ENCODE measurements at regions not wholly inside any gene's neighbourhood (a gene's known extent, or its start where the extent isn't known, plus 50 kb on each side); places are given as distances from the start of the nearest gene placed in this dataset.
A peak's percentile ranks its signal among the peaks of the same experiment; 100 is the strongest.

- no peak for DNase-seq
Measured at GRCh38 chr12:124487834-124488165, 79.6 kb downstream of the NCOR2 start.

DNA sequence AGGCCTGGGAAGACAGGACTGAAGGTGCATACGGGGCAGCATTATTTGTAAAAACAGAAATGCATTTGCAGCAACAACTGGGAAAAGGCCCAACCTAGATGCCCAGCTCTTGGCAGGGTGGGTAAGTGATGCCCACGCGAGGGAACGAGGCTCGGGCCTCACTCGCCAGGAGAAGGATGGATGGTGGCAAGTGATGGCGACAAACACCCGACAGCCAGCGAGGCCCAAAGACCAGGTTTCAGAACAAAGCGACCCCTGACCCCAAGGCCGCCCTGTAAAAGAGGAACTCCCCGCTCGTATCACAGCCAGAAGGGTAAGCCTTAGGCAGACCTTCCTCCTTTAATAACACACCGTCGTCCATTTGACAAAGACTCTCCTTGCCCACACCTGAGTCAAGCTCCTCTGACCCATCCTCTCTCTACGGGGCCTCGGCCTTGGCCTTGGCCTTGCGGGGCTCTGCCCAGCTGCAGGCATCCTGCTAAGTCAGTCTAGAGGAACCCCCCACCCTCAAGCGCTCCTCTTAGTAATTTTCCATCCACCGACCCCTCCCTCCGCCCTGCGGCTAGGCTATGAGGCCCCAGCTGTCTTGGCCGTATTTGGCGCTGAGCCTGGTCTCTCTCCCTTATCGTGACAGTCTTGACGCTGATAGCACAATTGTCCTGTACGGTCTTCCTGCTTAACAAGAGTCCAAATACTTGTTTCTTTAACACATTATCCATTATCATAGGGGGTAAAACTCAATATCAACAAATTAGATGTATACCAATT, 80.2 kb downstream of the NCOR2 start:
- no peak for DNase-seq

- no peak for DNase-seq
Measured at GRCh38 chr12:124486346-124486963, 81.0 kb downstream of the NCOR2 start.

DNA sequence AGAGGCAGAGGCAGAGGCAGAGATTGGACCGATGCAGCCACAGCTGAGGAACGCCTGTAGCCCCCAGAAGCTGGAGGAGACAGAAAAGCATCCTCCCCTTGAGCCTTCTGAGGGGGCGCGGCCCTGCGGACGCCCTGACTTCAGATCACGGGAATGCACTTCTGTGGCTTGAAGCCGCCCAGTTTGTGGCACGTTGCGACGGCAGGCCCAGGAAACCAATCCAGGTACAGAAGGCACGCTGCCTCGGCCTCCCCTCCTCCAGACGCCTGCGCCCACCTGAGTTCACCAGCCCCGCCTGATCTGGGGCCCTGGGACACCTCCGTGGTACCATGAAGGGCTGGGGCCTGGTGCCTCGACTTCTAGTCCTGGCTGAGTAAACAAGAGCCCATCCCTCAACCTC, 82.0 kb downstream of the NCOR2 start:
- DNase-seq, result no peak

DNA sequence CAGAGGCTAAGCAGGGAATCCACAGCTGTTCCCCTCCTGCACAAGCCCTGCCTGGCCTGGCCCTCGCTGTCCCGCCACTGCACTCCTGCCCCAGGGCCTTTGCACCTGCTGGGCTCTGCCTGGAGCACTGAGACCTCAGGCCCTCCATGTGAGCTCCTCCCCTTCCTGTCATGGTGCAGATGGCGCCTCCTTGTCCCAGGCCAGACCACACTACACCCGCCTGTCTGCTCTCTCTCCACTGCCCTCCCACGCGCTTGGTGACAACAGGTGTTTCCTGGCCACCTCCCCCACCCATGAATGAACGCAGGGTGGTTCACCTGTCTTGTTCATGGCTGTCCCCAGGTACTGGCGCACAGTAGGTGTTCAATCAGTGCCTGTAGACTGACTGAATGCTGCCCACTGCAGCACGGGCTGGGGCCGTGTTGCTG, 82.9 kb downstream of the NCOR2 start:
- no peak for DNase-seq

DNA sequence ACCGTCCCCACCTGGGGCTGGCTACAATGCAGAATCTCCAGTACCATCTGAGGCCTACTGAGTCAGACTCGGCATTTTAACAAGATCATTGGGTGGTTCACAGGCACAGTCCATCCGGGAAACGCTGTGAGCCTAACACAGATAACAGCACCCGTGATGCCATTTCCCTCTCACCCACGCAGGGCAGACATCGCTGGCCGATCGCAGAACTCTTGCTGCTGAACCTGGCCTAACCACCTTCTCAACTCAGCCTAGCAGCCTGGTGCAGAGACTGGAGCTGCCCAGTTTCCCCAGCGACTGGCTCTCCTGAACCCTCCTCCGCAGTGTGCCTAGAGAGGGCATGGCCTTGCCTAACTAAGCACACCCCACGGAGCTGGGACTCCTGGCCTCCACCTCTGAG, 83.3 kb downstream of the NCOR2 start:
- no peak for DNase-seq

- no peak for DNase-seq
Measured at GRCh38 chr12:124482901-124483799, 84.3 kb downstream of the NCOR2 start.

GRCh38 chr12:124482567-124482893, 84.9 kb downstream of the NCOR2 start:
- DNase-seq, result no peak

DNA sequence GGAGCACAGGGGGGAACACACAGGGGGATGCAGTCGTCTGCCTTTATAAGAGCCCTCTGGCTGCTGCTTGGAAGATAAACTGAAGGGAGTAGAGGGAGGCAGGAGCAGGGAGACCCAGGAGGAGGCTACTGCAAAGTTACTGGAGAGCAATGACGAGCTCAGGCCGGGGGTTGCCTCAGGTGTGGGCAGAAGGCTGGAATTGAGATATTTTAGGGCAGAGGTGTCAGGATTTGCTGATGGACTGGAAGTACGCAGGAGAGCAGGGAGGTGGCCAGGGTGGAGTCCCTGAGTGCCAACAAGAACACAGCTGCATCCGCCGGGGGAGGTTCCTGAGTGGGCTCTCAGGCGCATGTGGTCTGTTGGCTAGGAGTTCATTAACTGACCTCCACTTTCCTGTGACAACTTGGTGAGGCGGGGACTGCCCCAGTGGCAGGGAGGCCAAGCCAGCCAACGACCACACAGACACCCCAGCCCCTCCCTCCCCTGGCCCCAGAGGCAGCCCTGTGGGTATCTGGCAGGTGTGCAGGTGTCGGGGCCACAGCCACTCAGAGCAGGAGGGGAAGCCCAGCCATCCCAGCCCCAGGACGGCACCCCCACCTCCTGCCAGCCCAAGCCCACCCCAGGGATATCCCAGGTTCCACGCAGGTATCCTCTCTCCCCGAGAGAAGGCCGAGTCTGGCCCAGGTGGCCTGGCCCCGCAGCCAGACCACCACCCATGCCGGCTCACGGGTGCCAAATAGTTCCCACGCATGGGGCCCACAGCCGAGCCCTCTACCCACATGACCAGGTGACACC, 85.4 kb downstream of the NCOR2 start:
- DNase-seq, result no peak

DNA sequence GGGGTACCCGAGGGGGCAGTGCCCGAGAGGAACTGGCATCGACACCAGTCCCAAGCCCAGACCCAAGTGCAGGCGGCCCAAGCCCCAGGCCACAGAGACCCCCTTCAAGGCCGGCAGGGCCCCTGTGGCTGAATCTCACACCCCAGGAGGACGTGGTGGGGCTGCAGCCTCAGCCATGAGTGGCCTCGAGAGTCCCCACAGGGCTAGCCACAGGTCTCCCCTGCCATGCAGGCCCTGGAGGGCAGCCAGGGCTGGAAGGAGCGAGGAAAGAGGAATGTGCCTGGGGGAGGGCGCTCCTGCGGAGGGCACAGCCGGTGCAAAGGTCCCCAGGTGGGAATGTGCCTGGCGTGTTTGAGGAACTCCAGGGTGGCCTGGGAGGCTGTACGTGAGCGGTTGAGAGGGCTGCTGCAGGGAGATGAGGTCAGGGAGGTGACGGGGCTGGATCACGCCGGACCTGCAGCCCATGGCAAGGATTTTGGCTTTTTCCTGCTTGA, 86.1 kb downstream of the NCOR2 start:
- no peak for DNase-seq

- peak; percentile 59 for DNase-seq
Measured at GRCh38 chr12:124480469-124481256, 86.7 kb downstream of the NCOR2 start.

- DNase-seq, result no peak
Measured at GRCh38 chr12:124479680-124480468, 87.5 kb downstream of the NCOR2 start.

DNA sequence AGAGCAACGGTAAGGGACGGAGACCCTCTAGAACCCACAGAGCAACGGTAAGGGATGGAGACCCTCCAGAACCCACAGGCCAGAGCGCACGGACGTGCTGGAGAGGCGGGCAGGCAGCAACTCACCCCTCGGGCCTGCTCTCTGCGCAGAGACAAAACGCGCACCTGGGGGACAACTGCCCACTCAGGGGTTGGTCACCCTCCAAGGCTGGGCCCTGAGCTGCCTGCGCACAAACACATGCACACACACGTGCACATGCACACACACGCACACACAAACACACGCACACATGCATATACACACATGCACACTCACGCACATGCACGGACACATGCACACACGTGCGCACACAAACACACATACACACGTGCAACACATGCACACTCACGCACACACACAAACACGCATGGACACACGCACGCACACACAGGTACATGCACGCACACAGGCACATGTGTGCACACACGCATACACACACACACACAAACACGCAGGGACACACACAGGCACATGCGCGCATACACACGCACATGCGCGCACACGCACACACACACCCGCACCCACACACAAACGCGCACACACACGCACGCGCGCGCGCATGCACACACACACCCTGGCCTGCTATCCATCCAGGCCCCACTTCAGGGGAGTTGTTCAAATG, 88.3 kb downstream of the NCOR2 start:
- DNase-seq, result no peak

DNA sequence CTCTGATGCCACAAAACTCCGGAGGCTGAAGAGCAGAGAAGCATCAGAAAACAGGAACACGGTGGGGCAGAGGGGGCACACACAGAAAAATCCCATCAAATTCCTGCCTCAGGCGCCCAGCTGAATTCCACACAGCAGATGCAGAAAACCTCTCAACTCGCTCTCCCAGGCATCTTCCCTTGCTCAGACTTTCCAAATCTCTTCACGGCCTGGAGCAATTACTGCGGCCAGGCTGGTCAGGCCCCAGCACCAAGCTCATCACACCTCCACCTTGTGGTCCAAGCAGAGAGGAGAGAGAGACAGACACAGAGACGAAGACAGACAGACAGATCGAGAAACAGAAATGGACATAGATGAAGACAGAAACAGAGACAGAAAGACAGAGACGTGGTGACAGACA, 89.0 kb downstream of the NCOR2 start:
- DNase-seq, result no peak

- DNase-seq, result no peak
Measured at GRCh38 chr12:124477107-124477915, 90.1 kb downstream of the NCOR2 start.

DNA sequence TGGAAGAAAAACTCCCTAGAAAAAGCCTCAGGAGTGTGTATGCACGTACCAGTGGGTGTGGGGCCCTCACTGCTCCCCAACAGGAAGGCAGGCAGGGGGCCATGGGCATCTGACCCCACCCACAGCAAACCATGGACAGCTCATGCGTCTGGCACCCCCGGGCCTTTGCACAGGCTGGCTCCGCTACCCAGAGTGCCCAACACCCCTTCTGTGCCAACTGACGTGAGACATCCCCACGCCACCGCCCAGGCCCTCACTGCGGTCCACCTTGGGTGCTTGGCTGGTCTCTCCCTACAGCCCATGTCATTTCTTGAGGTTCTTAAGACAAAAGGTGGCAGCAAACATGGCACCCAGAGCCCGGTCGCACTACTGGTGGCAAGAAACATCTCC, 91.4 kb downstream of the NCOR2 start:
- no peak for DNase-seq

- DNase-seq, result no peak
Measured at GRCh38 chr12:124475295-124476010, 92.0 kb downstream of the NCOR2 start.

- no peak for DNase-seq
Measured at GRCh38 chr12:124474709-124475108, 92.7 kb downstream of the NCOR2 start.

DNA sequence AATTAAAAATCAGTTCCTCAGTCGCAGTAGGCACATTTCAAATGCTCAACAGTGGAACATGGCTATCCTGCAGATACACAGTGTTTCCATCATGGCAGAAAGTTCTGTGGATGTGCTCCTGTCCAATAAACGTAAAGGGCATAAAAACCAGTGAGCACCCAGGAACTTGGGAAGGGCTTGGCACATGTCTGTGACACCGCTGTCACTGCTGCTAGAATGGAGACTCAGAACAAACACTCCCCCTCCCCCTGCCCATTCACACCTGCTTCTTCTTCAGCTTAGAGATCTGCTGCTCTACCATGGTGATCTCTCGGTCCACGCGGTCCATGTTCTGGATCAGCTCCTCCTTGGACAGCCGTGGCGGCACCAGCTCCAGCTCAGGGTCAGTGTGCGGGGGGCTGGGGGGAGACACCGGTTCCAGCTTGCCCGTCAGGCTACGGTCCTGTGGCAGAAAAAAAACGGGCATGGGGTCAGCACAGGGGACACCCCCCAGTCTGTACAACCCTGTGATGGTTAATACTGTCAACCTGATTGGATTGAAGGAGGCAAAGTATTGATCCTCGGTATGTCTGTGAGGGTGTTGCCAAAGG, 94.6 kb downstream of the NCOR2 start:
- DNase-seq, result no peak
